Type B pancreatic cell (in vitro differentiated cells): ENCODE measurements at regions not wholly inside any gene's neighbourhood (a gene's known extent, or its start where the extent isn't known, plus 50 kb on each side); places are given as distances from the start of the nearest gene placed in this dataset.

Experiments
- DNase-seq: peaks from one replicate; pipeline ENCODE4 v3.0.0; 2021; ENCODE audit warnings: mixed read lengths; ENCODE audit not compliant: unreplicated experiment; ENCODE audit errors: extremely low spot score
- H3K27ac Mint-ChIP-seq: 2 replicates; pipeline ENCODE4 v1.8.0; 2021; ENCODE audit warnings: mild to moderate bottlenecking, mixed read lengths
- H3K27me3 Mint-ChIP-seq: 2 replicates; pipeline ENCODE4 v1.8.0; 2021; ENCODE audit warnings: mixed read lengths
- H3K36me3 Mint-ChIP-seq: 2 replicates; pipeline ENCODE4 v1.8.0; 2021; ENCODE audit warnings: mixed read lengths
- H3K4me1 Mint-ChIP-seq: one replicate; pipeline ENCODE4 v1.8.0; 2021; ENCODE audit warnings: mixed read lengths; ENCODE audit not compliant: unreplicated experiment
- H3K4me3 Mint-ChIP-seq: 2 replicates; pipeline ENCODE4 v1.8.0; 2021; ENCODE audit warnings: mild to moderate bottlenecking, mixed read lengths
- H3K9me3 Mint-ChIP-seq: 2 replicates; pipeline ENCODE4 v1.8.0; 2021; ENCODE audit warnings: mixed read lengths
- CTCF ChIP-seq: fragments of 200-600 bp; sonication (generic); conservative IDR thresholded peaks from 2 replicates; pipeline ENCODE4 v1.5.0; 2021; ENCODE audit warnings: antibody characterized with exemption, mild to moderate bottlenecking

GRCh38 chr2:5176764-5177163 lies 515.4 kb upstream of the SOX11 start:
- Mint-ChIP-seq H3K4me3 (no peak overlapping the region), H3K9me3 (no peaks in the 10 kb centered on the region), H3K36me3 (no peaks in the 10 kb centered on the region), H3K27ac (no peak overlapping the region), H3K4me1 (no peaks in the 10 kb centered on the region), H3K27me3 (no peaks in the 10 kb centered on the region)
- no peak for TF ChIP-seq CTCF
- DNase-seq, result no peak

GRCh38 chr2:5183031-5183430 lies 509.2 kb upstream of the SOX11 start:
- Mint-ChIP-seq H3K4me3 (no peak overlapping the region), H3K36me3 (no peaks in the 10 kb centered on the region), H3K9me3 (peaks cover 9% of the 10 kb centered on the region), H3K27me3 (no peaks in the 10 kb centered on the region), H3K4me1 (no peaks in the 10 kb centered on the region), H3K27ac (no peak overlapping the region)
- no peak for DNase-seq
- no peak for TF ChIP-seq CTCF

- H3K27me3 Mint-ChIP-seq, result no peaks in the 10 kb centered on the region
Measured at GRCh38 chr2:5187283-5187682, 504.9 kb upstream of the SOX11 start.

GRCh38 chr2:5188636-5189035 lies 503.5 kb upstream of the SOX11 start:
- Mint-ChIP-seq H3K4me1 (no peaks in the 10 kb centered on the region), H3K27me3 (no peaks in the 10 kb centered on the region), H3K9me3 (peaks cover 5% of the 10 kb centered on the region), H3K36me3 (no peaks in the 10 kb centered on the region), H3K4me3 (no peak overlapping the region), H3K27ac (no peak overlapping the region)
- no peak for DNase-seq
- TF ChIP-seq CTCF, result no peak

More at GRCh38 chr2:5187283-5187682, 504.9 kb upstream of the SOX11 start:
- no peak overlapping the region for H3K4me3 Mint-ChIP-seq
- H3K36me3 Mint-ChIP-seq, result no peaks in the 10 kb centered on the region
- no peak for TF ChIP-seq CTCF
- no peak for DNase-seq
- no peak overlapping the region for H3K27ac Mint-ChIP-seq
- no peaks in the 10 kb centered on the region for H3K4me1 Mint-ChIP-seq
- H3K9me3 Mint-ChIP-seq, result peaks cover 5% of the 10 kb centered on the region

GRCh38 chr2:5190023-5190422 lies 502.2 kb upstream of the SOX11 start:
- peaks cover 5% of the 10 kb centered on the region for H3K9me3 Mint-ChIP-seq
- H3K36me3 Mint-ChIP-seq, result no peaks in the 10 kb centered on the region
- H3K27ac Mint-ChIP-seq, result no peak overlapping the region
- H3K27me3 Mint-ChIP-seq, result no peaks in the 10 kb centered on the region
- no peaks in the 10 kb centered on the region for H3K4me1 Mint-ChIP-seq
- no peak overlapping the region for H3K4me3 Mint-ChIP-seq
- DNase-seq, result no peak
- no peak for TF ChIP-seq CTCF

GRCh38 chr2:5195636-5196035 lies 496.5 kb upstream of the SOX11 start:
- Mint-ChIP-seq H3K36me3 (no peaks in the 10 kb centered on the region), H3K9me3 (no peaks in the 10 kb centered on the region), H3K27ac (no peak overlapping the region), H3K4me1 (peaks cover 5% of the 10 kb centered on the region), H3K4me3 (no peak overlapping the region), H3K27me3 (no peaks in the 10 kb centered on the region)
- TF ChIP-seq CTCF, result no peak
- no peak for DNase-seq
